Breast epithelium (tissue), 3 donors: ENCODE measurements at regions not wholly inside any gene's neighbourhood (a gene's known extent, or its start where the extent isn't known, plus 50 kb on each side); places are given as distances from the start of the nearest gene placed in this dataset.

Experiments used
- POLR2A ChIP-seq: fragments of 450-650 bp; IDR thresholded peaks from one replicate; pipeline ENCODE4 v1.6.1; 2016; ENCODE audit warnings: antibody characterized with exemption, mild to moderate bottlenecking, moderate library complexity
- POLR2AphosphoS5 ChIP-seq, 3 donors: sonication (generic); formaldehyde crosslinking; IDR thresholded peaks; one replicate each; pipeline ENCODE4 v1.6.1; 2017; ENCODE audit warnings: antibody characterized with exemption in 3 of 3
- TF ChIP-seq, protein P1 (sequence below), 3 donors: fragments of 450-650 bp; IDR thresholded peaks; one replicate each; pipeline ENCODE4 v1.5.1; 2016 to 2017; ENCODE audit warnings: antibody characterized with exemption in 3 of 3, mild to moderate bottlenecking in 3 of 3, moderate library complexity in 3 of 3

- no peak for TF ChIP-seq POLR2AphosphoS5 (IDR thresholded peaks at IDR 0.05)
- TF ChIP-seq, protein P1, sequence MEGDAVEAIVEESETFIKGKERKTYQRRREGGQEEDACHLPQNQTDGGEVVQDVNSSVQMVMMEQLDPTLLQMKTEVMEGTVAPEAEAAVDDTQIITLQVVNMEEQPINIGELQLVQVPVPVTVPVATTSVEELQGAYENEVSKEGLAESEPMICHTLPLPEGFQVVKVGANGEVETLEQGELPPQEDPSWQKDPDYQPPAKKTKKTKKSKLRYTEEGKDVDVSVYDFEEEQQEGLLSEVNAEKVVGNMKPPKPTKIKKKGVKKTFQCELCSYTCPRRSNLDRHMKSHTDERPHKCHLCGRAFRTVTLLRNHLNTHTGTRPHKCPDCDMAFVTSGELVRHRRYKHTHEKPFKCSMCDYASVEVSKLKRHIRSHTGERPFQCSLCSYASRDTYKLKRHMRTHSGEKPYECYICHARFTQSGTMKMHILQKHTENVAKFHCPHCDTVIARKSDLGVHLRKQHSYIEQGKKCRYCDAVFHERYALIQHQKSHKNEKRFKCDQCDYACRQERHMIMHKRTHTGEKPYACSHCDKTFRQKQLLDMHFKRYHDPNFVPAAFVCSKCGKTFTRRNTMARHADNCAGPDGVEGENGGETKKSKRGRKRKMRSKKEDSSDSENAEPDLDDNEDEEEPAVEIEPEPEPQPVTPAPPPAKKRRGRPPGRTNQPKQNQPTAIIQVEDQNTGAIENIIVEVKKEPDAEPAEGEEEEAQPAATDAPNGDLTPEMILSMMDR (IDR thresholded peaks at IDR 0.05) = no peak
- TF ChIP-seq POLR2A = no peak
Observed at GRCh38 chr12:42761601-42762350, 172.2 kb upstream of the PRICKLE1 start.
